Naive thymus-derived CD4-positive, alpha-beta T cell (primary cell): ENCODE measurements at regions not wholly inside any gene's neighbourhood (a gene's known extent, or its start where the extent isn't known, plus 50 kb on each side); places are given as distances from the start of the nearest gene placed in this dataset.

Experiments used
- ATAC-seq: fragments of 150-1000 bp; cut with Tn5 transposase; 2 replicates; pipeline ENCODE4 v1.10.0; 2021; ENCODE audit warnings: mild to moderate bottlenecking, moderate library complexity
- CTCF ChIA-PET: fragments of 350-600 bp; sonication (Branson Sonifier 250); formaldehyde crosslinking; loops from one replicate; lab custom pipeline; 2021; ENCODE audit warnings: antibody characterized with exemption; lab: Charles Lee
- POLR2A ChIA-PET: fragments of 350-600 bp; sonication (Branson Sonifier 250); formaldehyde crosslinking; loops from one replicate; lab custom pipeline; 2021; ENCODE audit warnings: antibody characterized with exemption, inconsistent platforms; lab: Charles Lee
- DNase-seq, 9 donors: peaks; one replicate each; pipeline versions ENCODE4 v3.0.0 to v3.0.0-alpha.2; 2020 to 2022; ENCODE audit warnings: mixed read lengths in 1 of 9
- H3K27ac ChIP-seq: one replicate; pipeline ENCODE4 v1.7.0; 2013; ENCODE audit warnings: mild to moderate bottlenecking, low read depth, low read length, moderate library complexity
- H3K27me3 ChIP-seq, 2 donors: one replicate each; pipeline ENCODE4 v1.7.0; 2013; ENCODE audit warnings: low read length in 2 of 2, mild to moderate bottlenecking in 2 of 2, moderate library complexity in 2 of 2; ENCODE audit not compliant: control insufficient read depth in 2 of 2, insufficient read depth in 2 of 2
- H3K36me3 ChIP-seq, 3 experiments: 1 replicate in 2 of 3; 2 replicates in 1 of 3; pipeline ENCODE4 v1.7.0; 2013; ENCODE audit warnings: low read length in 3 of 3, mild to moderate bottlenecking in 3 of 3, moderate library complexity in 1 of 3; ENCODE audit not compliant: insufficient read depth in 3 of 3, control insufficient read depth in 2 of 3
- H3K4me1 ChIP-seq, 2 donors: one replicate each; pipeline ENCODE4 v1.7.0; 2013; ENCODE audit warnings: low read length in 2 of 2, mild to moderate bottlenecking in 2 of 2, moderate library complexity in 1 of 2; ENCODE audit not compliant: control insufficient read depth in 2 of 2, insufficient read depth in 2 of 2
- H3K4me3 ChIP-seq: 2 replicates; pipeline ENCODE4 v1.7.0; 2013; ENCODE audit warnings: mild to moderate bottlenecking, low read length
- H3K9me3 ChIP-seq, 3 experiments: 1 replicate in 2 of 3; 2 replicates in 1 of 3; pipeline ENCODE4 v1.7.0; 2013; ENCODE audit warnings: low read length in 3 of 3; ENCODE audit not compliant: control insufficient read depth in 2 of 3
- H3K27ac Mint-ChIP-seq, 9 donors: one replicate each; pipeline ENCODE4 v1.8.0; 2020 to 2022; ENCODE audit warnings: mixed read lengths in 9 of 9, mild to moderate bottlenecking in 8 of 9, moderate library complexity in 5 of 9, inconsistent platforms in 2 of 9
- H3K27me3 Mint-ChIP-seq, 5 donors: one replicate each; pipeline ENCODE4 v1.8.0; 2021 to 2022; ENCODE audit warnings: mixed read lengths in 5 of 5, mild to moderate bottlenecking in 1 of 5
- H3K36me3 Mint-ChIP-seq, 5 donors: one replicate each; pipeline ENCODE4 v1.8.0; 2020 to 2022; ENCODE audit warnings: mixed read lengths in 5 of 5, mild to moderate bottlenecking in 3 of 5, inconsistent platforms in 1 of 5
- H3K4me1 Mint-ChIP-seq, 7 donors: one replicate each; pipeline ENCODE4 v1.8.0; 2020 to 2022; ENCODE audit warnings: mixed read lengths in 7 of 7, mild to moderate bottlenecking in 3 of 7, inconsistent platforms in 1 of 7
- H3K4me3 Mint-ChIP-seq, 10 donors: one replicate each; pipeline ENCODE4 v1.8.0; 2020 to 2022; ENCODE audit warnings: mild to moderate bottlenecking in 10 of 10, mixed read lengths in 10 of 10, moderate library complexity in 6 of 10, inconsistent platforms in 2 of 10
- H3K9me3 Mint-ChIP-seq, 11 donors: one replicate each; pipeline ENCODE4 v1.8.0; 2020 to 2022; ENCODE audit warnings: mixed read lengths in 11 of 11, mild to moderate bottlenecking in 4 of 11, inconsistent platforms in 1 of 11, moderate library complexity in 1 of 11
- intact Hi-C, 2 donors: fragments of 100-400 bp; cut with micrococcal nuclease; formaldehyde crosslinking; loops; one replicate each; pipeline ENCODE4 v1.15.1; 2023

- Histone ChIP-seq H3K27me3 (no peaks in the 10 kb centered on the region), H3K36me3 (peaks cover 0 to 4% (median 0%) of the 10 kb centered on the region in 3 experiments), H3K4me3 (no peak overlapping the region), H3K27ac (no peak overlapping the region), H3K4me1 (no peaks in the 10 kb centered on the region), H3K9me3 (no peaks in the 10 kb centered on the region)
- ATAC-seq (peak; percentile 69), DNase-seq (no peak)
- POLR2A ChIA-PET: no interaction called here
- CTCF ChIA-PET: interaction anchor here (0.6 to 4.6 kb wide), 15 partner anchors 12 to 913 kb away, joined by 3 to 28 read pairs (median 5); no protein-coding TSS in a partner anchor
- H3K27ac Mint-ChIP-seq: no peak overlapping the region
- H3K4me3 Mint-ChIP-seq: no peak overlapping the region
- H3K27me3 Mint-ChIP-seq: no peaks in the 10 kb centered on the region
- H3K9me3 Mint-ChIP-seq: no peaks in the 10 kb centered on the region
- intact Hi-C loops: loop anchor here (5.0 kb wide), 4 partner anchors 49 to 876 kb away; partner anchors contain the start of genes SWT1 (in 1 of the 2) and TRMT1L (in 1 of the 2)
- H3K4me1 Mint-ChIP-seq: peaks cover 4 to 6% (median 5%) of the 10 kb centered on the region in 7 donors
- peaks cover 0 to 17% (median 0%) of the 10 kb centered on the region in 5 donors for H3K36me3 Mint-ChIP-seq
Observed at GRCh38 chr1:184806296-184806721, 51.7 kb upstream of the EDEM3 start.

GRCh38 chr1:184805667-184806295, 51.1 kb upstream of the EDEM3 start:
- no peaks in the 10 kb centered on the region for H3K27me3 ChIP-seq
- Mint-ChIP-seq H3K36me3 (peaks cover 0 to 20% (median 0%) of the 10 kb centered on the region in 5 donors), H3K4me3 (peak overlapping the region in 2 of 10 donors; percentile 2 to 27), H3K27me3 (no peaks in the 10 kb centered on the region), H3K9me3 (no peaks in the 10 kb centered on the region), H3K27ac (peak overlapping the region in 2 of 9 donors; percentile 7 to 16), H3K4me1 (peaks cover 4 to 6% (median 5%) of the 10 kb centered on the region in 7 donors)
- H3K4me3 ChIP-seq: no peak overlapping the region
- POLR2A ChIA-PET: interaction anchor here (1.2 kb wide), 1 partner anchor 10 kb away, joined by 3 read pairs; no protein-coding TSS in a partner anchor
- no peaks in the 10 kb centered on the region for H3K4me1 ChIP-seq
- DNase-seq: peak; percentile 49 to 79 (median 68)
- peaks cover 0 to 4% (median 0%) of the 10 kb centered on the region in 3 experiments for H3K36me3 ChIP-seq
- CTCF ChIA-PET: interaction anchor here (0.6 to 4.6 kb wide), 34 partner anchors 10 to 913 kb away, joined by 3 to 28 read pairs (median 4); partner anchors contain the start of gene NIBAN1
- intact Hi-C loops: loop anchor here (1.0 to 5.0 kb wide), 12 partner anchors 48 to 1407 kb away; partner anchors contain the start of genes EDEM3 (in 1 of the 2), IVNS1ABP (in 1 of the 2), SWT1 (in 1 of the 2) and TRMT1L (in 1 of the 2)
- H3K27ac ChIP-seq: no peak overlapping the region
- peak; percentile 94 for ATAC-seq
- H3K9me3 ChIP-seq: no peaks in the 10 kb centered on the region
